ENCODE measurements at regions not wholly inside any gene's neighbourhood (a gene's known extent, or its start where the extent isn't known, plus 50 kb on each side); places are given as distances from the start of the nearest gene placed in this dataset.

DNA sequence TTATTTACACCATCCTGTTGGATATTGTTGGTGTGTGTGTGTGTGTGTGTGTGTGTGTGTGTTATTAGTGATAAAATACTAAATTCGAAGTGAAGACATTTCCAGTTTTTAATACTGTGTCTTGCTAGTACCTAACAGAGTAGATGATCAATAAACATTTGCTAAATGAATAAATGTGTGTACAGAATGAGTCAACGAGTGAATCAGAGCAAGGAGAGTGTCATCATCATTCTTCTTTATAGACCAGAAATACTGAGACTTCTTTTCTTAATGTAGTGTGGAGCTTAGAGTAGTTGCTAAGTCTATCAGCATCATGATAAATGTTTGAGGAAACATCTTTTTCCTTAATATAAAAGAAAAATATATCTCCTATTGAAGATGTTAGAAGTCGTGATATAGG lies 169.7 kb upstream of the SATB2 start:
- no peaks in the 10 kb centered on the region for H3K27me3 ChIP-seq (ENCODE audit: control insufficient read depth in 2 of 2, insufficient read depth in 2 of 2, low read length in 2 of 2)
- WGBS (ENCODE audit: insufficient coverage) = no CpG with 5 or more reads among the region's 3 CpGs
- Mint-ChIP-seq H3K27me3 (ENCODE audit: low read depth in 3 of 3) (peaks cover 0 to 4% (median 0%) of the 10 kb centered on the region in 3 donors), H3K36me3 (no peaks in the 10 kb centered on the region), H3K9me3 (peaks cover 0 to 2% (median 0%) of the 10 kb centered on the region in 7 donors), H3K4me1 (no peaks in the 10 kb centered on the region), H3K27ac (no peak overlapping the region), H3K4me3 (no peak overlapping the region)
- no peak overlapping the region for H3K4me3 ChIP-seq (replicated peaks in 1 of 3; ENCODE audit: low read depth in 2 of 3, low read length in 3 of 3)
- H3K4me1 ChIP-seq (ENCODE audit: control insufficient read depth in 1 of 2, insufficient read depth in 2 of 2, low read length in 2 of 2) = no peaks in the 10 kb centered on the region
- no peak for DNase-seq
- no peak overlapping the region for H3K9ac ChIP-seq (ENCODE audit: insufficient read depth, low read length, poor library complexity, severe bottlenecking)
- H2AFZ ChIP-seq (ENCODE audit: insufficient read depth, low read depth, low read length, poor library complexity, severe bottlenecking) = no peak overlapping the region
- no peak overlapping the region for H3K4me2 ChIP-seq (replicated peaks; ENCODE audit: extremely low read depth, low read length, poor library complexity, severe bottlenecking)
- H3K36me3 ChIP-seq (replicated peaks in 1 of 2; ENCODE audit: control insufficient read depth in 1 of 2, insufficient read depth in 2 of 2, low read length in 2 of 2) = no peaks in the 10 kb centered on the region
- intact Hi-C loops (cut with micrococcal nuclease) = no loop called here
- TF ChIP-seq, protein P1, sequence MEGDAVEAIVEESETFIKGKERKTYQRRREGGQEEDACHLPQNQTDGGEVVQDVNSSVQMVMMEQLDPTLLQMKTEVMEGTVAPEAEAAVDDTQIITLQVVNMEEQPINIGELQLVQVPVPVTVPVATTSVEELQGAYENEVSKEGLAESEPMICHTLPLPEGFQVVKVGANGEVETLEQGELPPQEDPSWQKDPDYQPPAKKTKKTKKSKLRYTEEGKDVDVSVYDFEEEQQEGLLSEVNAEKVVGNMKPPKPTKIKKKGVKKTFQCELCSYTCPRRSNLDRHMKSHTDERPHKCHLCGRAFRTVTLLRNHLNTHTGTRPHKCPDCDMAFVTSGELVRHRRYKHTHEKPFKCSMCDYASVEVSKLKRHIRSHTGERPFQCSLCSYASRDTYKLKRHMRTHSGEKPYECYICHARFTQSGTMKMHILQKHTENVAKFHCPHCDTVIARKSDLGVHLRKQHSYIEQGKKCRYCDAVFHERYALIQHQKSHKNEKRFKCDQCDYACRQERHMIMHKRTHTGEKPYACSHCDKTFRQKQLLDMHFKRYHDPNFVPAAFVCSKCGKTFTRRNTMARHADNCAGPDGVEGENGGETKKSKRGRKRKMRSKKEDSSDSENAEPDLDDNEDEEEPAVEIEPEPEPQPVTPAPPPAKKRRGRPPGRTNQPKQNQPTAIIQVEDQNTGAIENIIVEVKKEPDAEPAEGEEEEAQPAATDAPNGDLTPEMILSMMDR (IDR thresholded peaks at IDR 0.05) = no peak
- no peaks in the 10 kb centered on the region for H3K9me3 ChIP-seq (replicated peaks in 1 of 2; ENCODE audit: control insufficient read depth in 1 of 2, insufficient read depth in 1 of 2, low read length in 2 of 2)
- H4K20me1 ChIP-seq (ENCODE audit: insufficient read depth, low read length) = no peaks in the 10 kb centered on the region
- H3K79me2 ChIP-seq (ENCODE audit: insufficient read depth, low read length) = no peaks in the 10 kb centered on the region
- no peak overlapping the region for H3K27ac ChIP-seq (ENCODE audit: low read depth in 1 of 2, low read length in 2 of 2)

DNA sequence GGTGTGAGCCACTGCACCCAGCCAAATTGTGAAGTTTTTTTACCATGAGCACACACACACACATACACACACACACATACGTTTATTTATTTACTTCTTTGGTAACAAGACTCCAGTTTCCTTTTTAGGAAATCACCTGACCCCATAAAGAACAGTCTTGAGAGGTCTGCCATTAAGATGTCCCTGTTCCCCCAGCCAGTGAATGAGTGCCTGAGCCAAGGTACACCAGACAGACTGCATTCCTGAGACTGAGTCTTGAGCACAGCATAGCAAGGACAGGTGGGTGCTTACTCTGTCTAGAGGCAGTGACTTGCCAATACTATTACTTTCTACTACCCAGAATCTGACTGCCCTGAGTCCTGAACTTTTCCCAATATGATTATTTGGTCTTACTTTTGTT lies 167.2 kb upstream of the SATB2 start:
- WGBS (ENCODE audit: insufficient coverage) = 71% methylated on average over 1 of the region's 1 CpG
- Histone ChIP-seq H3K9ac (ENCODE audit: insufficient read depth, low read length, poor library complexity, severe bottlenecking) (no peak overlapping the region), H3K79me2 (ENCODE audit: insufficient read depth, low read length) (no peaks in the 10 kb centered on the region), H3K4me1 (ENCODE audit: control insufficient read depth in 1 of 2, insufficient read depth in 2 of 2, low read length in 2 of 2) (no peaks in the 10 kb centered on the region), H2AFZ (ENCODE audit: insufficient read depth, low read depth, low read length, poor library complexity, severe bottlenecking) (no peak overlapping the region), H3K4me2 (replicated peaks; ENCODE audit: extremely low read depth, low read length, poor library complexity, severe bottlenecking) (no peak overlapping the region), H3K36me3 (replicated peaks in 1 of 2; ENCODE audit: control insufficient read depth in 1 of 2, insufficient read depth in 2 of 2, low read length in 2 of 2) (no peaks in the 10 kb centered on the region), H3K27ac (ENCODE audit: low read depth in 1 of 2, low read length in 2 of 2) (no peak overlapping the region), H3K4me3 (replicated peaks in 1 of 3; ENCODE audit: low read depth in 2 of 3, low read length in 3 of 3) (no peak overlapping the region), H3K27me3 (ENCODE audit: control insufficient read depth in 2 of 2, insufficient read depth in 2 of 2, low read length in 2 of 2) (no peaks in the 10 kb centered on the region), H3K9me3 (replicated peaks in 1 of 2; ENCODE audit: control insufficient read depth in 1 of 2, insufficient read depth in 1 of 2, low read length in 2 of 2) (no peaks in the 10 kb centered on the region), H4K20me1 (ENCODE audit: insufficient read depth, low read length) (no peaks in the 10 kb centered on the region)
- no peaks in the 10 kb centered on the region for H3K4me1 Mint-ChIP-seq
- no peak overlapping the region for H3K27ac Mint-ChIP-seq
- H3K27me3 Mint-ChIP-seq (ENCODE audit: low read depth in 3 of 3) = peaks cover 0 to 4% (median 0%) of the 10 kb centered on the region in 3 donors
- intact Hi-C loops (cut with micrococcal nuclease) = no loop called here
- TF ChIP-seq, protein P1 (IDR thresholded peaks at IDR 0.05) = no peak
- no peak overlapping the region for H3K4me3 Mint-ChIP-seq
- no peaks in the 10 kb centered on the region for H3K36me3 Mint-ChIP-seq
- peaks cover 0 to 3% (median 0%) of the 10 kb centered on the region in 7 donors for H3K9me3 Mint-ChIP-seq
- DNase-seq = no peak

Data from CD14-positive monocyte (primary cell).